Mammary epithelial cell (primary cell): ENCODE measurements at regions not wholly inside any gene's neighbourhood (a gene's known extent, or its start where the extent isn't known, plus 50 kb on each side); places are given as distances from the start of the nearest gene placed in this dataset.

Experiments
- EZH2 ChIP-seq: IDR thresholded peaks from 2 replicates; pipeline ENCODE4 v1.6.1; 2012; ENCODE audit warnings: low read length, inconsistent platforms, borderline replicate concordance
- TF ChIP-seq, protein P1 (sequence below), 2 donors: IDR thresholded peaks in 1 of 2; conservative IDR thresholded peaks in 1 of 2; 2 replicates each; pipeline ENCODE4 v1.5.1; 2011 to 2012; ENCODE audit warnings: inconsistent platforms in 2 of 2, low read length in 2 of 2, mild to moderate bottlenecking in 2 of 2, control low read depth in 1 of 2, low read depth in 1 of 2; ENCODE audit not compliant: insufficient read depth in 1 of 2; ENCODE audit errors: extremely low read depth in 1 of 2

DNA sequence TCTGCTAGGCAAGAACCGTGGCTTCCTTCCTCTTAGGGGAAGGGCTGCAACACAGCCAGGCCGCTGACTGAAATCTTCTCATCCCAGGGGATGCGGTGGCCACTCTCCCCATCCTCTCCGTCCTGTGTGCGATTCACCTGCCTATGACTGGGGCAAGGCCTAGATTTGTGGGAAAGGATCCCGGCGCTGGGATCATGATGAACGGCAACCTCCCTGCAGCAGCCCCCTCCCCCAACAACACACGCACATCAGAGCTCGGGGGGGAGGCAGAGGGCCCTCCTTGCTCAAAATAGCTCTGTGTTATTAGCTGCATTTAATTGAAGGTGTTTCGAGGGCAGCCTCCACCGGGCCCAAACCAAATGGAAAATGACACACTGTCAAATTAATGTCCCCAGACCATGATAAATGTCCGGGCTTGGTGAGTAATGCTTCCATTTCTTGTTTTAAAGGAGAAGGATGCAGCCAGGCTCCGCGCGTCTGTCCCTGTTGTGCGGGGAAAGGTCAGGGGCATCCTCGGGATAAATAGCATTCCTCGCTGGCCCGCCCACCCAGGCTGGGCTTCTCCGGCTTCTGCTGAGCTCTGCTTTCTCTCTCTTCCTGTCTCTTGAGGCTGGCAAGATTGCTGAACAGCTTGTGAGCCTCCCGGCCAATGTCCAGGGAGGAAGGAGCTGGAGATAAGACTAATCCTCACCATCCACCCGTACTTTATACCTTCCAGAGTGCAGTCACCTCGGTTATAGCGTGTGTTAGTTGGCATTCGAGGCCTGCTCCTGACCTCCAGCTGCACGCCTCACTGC is 56.4 kb upstream of the TLE3 start:
- TF ChIP-seq, protein P1, sequence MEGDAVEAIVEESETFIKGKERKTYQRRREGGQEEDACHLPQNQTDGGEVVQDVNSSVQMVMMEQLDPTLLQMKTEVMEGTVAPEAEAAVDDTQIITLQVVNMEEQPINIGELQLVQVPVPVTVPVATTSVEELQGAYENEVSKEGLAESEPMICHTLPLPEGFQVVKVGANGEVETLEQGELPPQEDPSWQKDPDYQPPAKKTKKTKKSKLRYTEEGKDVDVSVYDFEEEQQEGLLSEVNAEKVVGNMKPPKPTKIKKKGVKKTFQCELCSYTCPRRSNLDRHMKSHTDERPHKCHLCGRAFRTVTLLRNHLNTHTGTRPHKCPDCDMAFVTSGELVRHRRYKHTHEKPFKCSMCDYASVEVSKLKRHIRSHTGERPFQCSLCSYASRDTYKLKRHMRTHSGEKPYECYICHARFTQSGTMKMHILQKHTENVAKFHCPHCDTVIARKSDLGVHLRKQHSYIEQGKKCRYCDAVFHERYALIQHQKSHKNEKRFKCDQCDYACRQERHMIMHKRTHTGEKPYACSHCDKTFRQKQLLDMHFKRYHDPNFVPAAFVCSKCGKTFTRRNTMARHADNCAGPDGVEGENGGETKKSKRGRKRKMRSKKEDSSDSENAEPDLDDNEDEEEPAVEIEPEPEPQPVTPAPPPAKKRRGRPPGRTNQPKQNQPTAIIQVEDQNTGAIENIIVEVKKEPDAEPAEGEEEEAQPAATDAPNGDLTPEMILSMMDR (conservative IDR thresholded peaks at IDR 0.05 in 1 of 2, IDR thresholded peaks at IDR 0.05 in 1 of 2; ENCODE audit: extremely low read depth in 1 of 2, insufficient read depth in 1 of 2, low read depth in 1 of 2, low read length in 2 of 2): no peak
- no peak for TF ChIP-seq EZH2
